H1 (cell line): ENCODE measurements at regions not wholly inside any gene's neighbourhood (a gene's known extent, or its start where the extent isn't known, plus 50 kb on each side); places are given as distances from the start of the nearest gene placed in this dataset.

Source experiments
- CBX5 ChIP-seq: fragments of 300-800, 300-1000 bp; sonication (generic); IDR thresholded peaks from 2 replicates; pipeline ENCODE4 v1.7.1; 2016; ENCODE audit warnings: antibody characterized with exemption, low read length, low read depth
- CEBPB ChIP-seq: IDR thresholded peaks from 2 replicates; pipeline ENCODE4 v1.6.1; 2012; ENCODE audit warnings: low read depth, low read length
- HDAC2 ChIP-seq, 2 experiments: fragments of 300-600 bp in 1 of 2; sonication (generic) in 1 of 2; IDR thresholded peaks; 2 replicates each; pipeline ENCODE4 v1.6.1; 2011 to 2012; ENCODE audit warnings: low read depth in 2 of 2, low read length in 2 of 2, mild to moderate bottlenecking in 2 of 2, moderate library complexity in 2 of 2, borderline replicate concordance in 1 of 2, inconsistent platforms in 1 of 2
- USF2 ChIP-seq: IDR thresholded peaks from 2 replicates; pipeline ENCODE4 v1.6.1; 2011; ENCODE audit warnings: low read length, improper control_type of control experiment
- ZNF274 ChIP-seq: IDR thresholded peaks from 2 replicates; pipeline ENCODE4 v1.7.0; 2012; ENCODE audit warnings: low read length, borderline replicate concordance; ENCODE audit errors: extremely low read depth

GRCh38 chr20:22789676-22790075 lies 205.3 kb upstream of the FOXA2 start (continued):
- TF ChIP-seq USF2 (no peak), CBX5 (no peak), CEBPB (no peak), ZNF274 (no peak), HDAC2 (IDR thresholded peaks at IDR 0.05; ENCODE audit: borderline replicate concordance in 1 of 2, low read depth in 2 of 2, low read length in 2 of 2) (no peak)
- TF ChIP-seq, all 59 proteins: peak for 0
